ENCODE measurements at regions not wholly inside any gene's neighbourhood (a gene's known extent, or its start where the extent isn't known, plus 50 kb on each side); places are given as distances from the start of the nearest gene placed in this dataset.

GRCh38 chr10:113320211-113320610, 232.6 kb upstream of the HABP2 start:
- no peak for DNase-seq (ENCODE audit: low read depth in 3 of 3, low spot score in 1 of 3)

GRCh38 chr10:113320987-113321386, 231.9 kb upstream of the HABP2 start:
- DNase-seq (ENCODE audit: low read depth in 3 of 3, low spot score in 1 of 3), result no peak

GRCh38 chr10:113322843-113323242, 230.0 kb upstream of the HABP2 start:
- DNase-seq (ENCODE audit: low read depth in 3 of 3, low spot score in 1 of 3), result no peak

DNA sequence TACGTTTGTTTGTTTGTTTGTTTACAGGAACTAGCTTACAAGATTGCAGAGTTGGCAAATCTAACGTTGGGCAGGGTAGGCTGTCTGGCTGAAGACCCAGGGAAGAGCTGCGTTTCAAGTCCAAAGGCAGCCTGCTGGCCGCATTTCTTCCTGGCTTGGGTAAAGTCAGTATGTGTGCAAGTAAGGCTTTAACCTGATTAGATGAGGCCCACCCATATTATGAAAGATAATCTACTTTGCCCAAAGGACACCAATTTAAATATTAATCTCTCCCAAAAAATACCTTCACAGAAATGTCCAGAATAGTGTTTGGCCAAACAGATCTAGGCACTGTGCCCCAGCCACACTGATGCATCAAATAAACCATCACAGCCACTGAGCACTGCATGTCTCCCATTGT, 228.9 kb upstream of the HABP2 start:
- DNase-seq (ENCODE audit: low read depth in 3 of 3, low spot score in 1 of 3), result no peak

- no peak for DNase-seq (ENCODE audit: low read depth in 3 of 3, low spot score in 1 of 3)
These were observed 226.4 kb upstream of the HABP2 start for GRCh38 chr10:113326160-113327111.

- no peak for DNase-seq (ENCODE audit: low read depth in 3 of 3, low spot score in 1 of 3)
These were observed 223.7 kb upstream of the HABP2 start for GRCh38 chr10:113329121-113329596.

GRCh38 chr10:113331961-113332360, 220.9 kb upstream of the HABP2 start:
- DNase-seq (ENCODE audit: low read depth in 3 of 3, low spot score in 1 of 3), result no peak

GRCh38 chr10:113333313-113333712, 219.5 kb upstream of the HABP2 start:
- DNase-seq (ENCODE audit: low read depth in 3 of 3, low spot score in 1 of 3), result no peak

DNA sequence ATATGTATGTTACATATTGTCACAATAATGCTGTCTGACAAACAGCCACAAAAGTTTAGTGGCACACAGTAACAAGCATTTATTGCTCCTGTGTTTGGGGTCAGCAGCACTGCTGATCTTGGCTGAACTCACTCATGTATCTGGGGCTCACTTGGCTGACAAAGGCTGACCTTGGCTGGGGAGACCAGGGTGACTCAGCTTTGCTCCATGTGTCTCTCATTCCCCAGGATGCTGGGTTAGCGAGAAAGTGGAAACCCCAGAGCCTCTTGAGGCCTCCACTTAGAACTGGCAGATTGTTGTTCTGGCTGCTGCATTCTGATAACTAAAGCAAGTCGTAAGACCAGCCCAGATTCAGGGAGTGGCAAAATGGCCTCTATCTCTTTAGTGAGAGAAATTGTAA, 217.3 kb upstream of the HABP2 start:
- DNase-seq (ENCODE audit: low read depth in 3 of 3, low spot score in 1 of 3), result no peak

GRCh38 chr10:113336549-113337130, 216.2 kb upstream of the HABP2 start:
- DNase-seq (ENCODE audit: low read depth in 3 of 3, low spot score in 1 of 3), result no peak

DNA sequence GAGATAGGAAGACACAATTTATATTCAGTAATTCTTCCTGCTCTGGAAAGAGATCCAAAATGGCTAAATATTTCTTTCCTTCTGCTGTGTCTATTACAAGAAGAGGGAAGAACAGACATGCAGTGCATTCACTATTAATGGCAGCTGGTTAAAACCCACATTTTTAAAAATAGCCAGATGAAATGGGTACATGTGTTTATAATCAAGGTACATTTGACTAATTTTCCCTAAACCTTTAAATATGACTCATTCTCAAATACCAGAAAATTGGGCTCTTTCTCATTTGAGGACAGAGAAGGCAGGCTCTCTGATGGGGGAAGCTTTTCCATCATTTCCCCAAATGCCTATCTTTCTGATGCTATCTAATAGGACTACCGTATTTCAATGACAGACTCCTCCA, 215.7 kb upstream of the HABP2 start:
- no peak for DNase-seq (ENCODE audit: low read depth in 3 of 3, low spot score in 1 of 3)

GRCh38 chr10:113339121-113339520, 213.7 kb upstream of the HABP2 start:
- no peak for DNase-seq (ENCODE audit: low read depth in 3 of 3, low spot score in 1 of 3)

GRCh38 chr10:113340282-113340681, 212.6 kb upstream of the HABP2 start:
- no peak for DNase-seq (ENCODE audit: low read depth in 3 of 3, low spot score in 1 of 3)

GRCh38 chr10:113341138-113341537, 211.7 kb upstream of the HABP2 start:
- no peak for DNase-seq (ENCODE audit: low read depth in 3 of 3, low spot score in 1 of 3)

GRCh38 chr10:113345826-113346624, 206.8 kb upstream of the HABP2 start:
- no peak for DNase-seq (ENCODE audit: low read depth in 3 of 3, low spot score in 1 of 3)

GRCh38 chr10:113347508-113347907, 205.3 kb upstream of the HABP2 start:
- no peak for DNase-seq (ENCODE audit: low read depth in 3 of 3, low spot score in 1 of 3)

DNA sequence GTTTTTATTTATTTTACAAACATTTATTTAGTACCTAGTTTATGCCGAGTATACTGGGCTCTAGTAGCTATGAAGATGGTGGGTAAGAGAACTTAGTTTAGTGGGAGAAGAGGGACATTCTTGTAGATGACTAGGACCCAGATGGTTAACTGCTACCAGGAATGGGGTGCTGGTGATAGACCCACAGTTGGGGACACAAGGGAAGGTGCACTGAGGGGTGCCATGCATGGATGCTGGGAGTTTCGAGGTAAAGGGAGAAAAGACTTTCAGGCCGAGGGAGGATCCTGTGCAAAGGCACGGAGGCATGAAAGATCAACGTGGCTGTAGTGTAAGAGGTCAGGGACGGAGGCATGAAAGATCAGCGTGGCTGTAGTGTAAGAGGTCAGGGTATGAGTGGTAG, 204.2 kb upstream of the HABP2 start:
- DNase-seq (ENCODE audit: low read depth in 3 of 3, low spot score in 1 of 3), result no peak

DNA sequence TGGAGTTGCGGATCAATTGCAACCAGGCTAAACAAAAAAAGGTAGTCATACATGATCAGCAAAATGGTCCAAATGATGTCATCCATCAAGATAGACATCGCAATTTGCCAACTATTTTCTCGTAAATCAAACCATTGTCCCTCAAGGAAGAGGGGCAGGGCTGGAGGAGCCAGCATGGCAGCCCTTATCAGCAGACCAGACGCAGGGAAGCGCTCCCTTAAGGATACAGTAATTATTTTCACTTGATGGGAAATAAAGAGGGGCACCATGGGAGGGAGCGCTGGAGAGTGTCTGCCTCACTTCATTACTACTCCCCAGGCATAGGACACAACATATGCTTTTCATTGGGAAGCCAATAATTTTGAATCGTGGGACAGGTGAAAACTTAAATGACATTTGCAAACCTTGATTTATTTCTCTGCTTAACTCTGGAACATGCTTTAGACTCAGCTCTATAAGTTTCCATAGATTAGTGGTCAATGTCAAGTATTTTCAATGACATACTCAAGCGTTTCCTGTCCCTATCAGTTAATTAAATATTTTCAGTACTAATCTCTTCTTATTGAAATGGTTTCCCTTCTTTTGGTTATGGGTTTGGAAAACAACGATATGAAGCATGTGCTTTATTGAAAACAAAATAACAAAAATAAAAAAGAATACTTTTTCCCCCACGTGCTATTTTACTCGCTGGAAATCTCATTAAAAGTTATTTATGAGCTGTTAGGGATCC, 202.4 kb upstream of the HABP2 start:
- no peak for DNase-seq (ENCODE audit: low read depth in 3 of 3, low spot score in 1 of 3)

GRCh38 chr10:113354711-113355110, 198.1 kb upstream of the HABP2 start:
- DNase-seq (ENCODE audit: low read depth in 3 of 3, low spot score in 1 of 3), result no peak

DNA sequence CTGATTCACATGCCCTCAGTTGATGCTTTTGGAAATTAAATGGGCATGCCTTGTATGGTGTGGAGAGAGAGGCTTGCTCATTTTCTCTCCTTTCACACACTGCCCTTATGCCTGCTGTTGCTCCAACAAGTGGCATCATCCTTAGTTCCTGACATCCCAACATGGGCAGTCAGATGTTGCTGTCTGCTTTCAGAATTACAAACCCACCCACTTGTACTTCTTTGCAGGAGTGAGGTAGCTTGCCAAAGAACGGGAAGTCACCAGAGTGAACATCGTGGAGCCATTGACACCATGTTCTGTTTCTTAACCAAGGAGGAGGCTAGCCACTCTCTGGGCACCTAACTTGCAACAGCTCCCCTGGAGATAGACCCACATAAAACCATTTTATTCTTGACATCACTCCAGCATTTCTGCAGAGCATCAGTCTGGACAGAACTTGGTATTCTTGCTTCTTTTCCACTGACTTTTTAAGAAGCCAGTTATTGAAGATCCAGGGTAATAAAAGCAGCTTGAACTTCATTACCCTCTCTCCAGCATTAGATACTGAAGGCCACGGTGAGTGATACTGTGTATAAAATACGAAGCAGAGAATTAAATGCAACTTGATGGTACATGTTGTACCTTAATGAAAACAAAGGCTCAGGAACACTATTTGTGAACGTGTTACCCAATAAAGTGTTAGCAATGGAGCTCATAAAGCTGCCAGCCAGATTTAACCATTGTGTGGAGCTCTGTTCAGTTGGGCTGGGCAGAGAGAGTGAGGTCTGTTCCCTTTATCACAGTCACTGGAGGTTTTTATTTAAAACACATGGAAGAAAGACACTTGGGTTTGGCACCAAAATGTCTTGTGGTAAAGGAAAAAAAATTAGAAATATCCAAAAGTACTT, 195.8 kb upstream of the HABP2 start:
- no peak for DNase-seq (ENCODE audit: low read depth in 3 of 3, low spot score in 1 of 3)
